ENCODE measurements at regions not wholly inside any gene's neighbourhood (a gene's known extent, or its start where the extent isn't known, plus 50 kb on each side); places are given as distances from the start of the nearest gene placed in this dataset.
"Not testable (repeated sequence)": the region's sequence is repeated elsewhere in the genome, so short reads cannot be mapped to it uniquely, and the experiment has no call there.

DNA sequence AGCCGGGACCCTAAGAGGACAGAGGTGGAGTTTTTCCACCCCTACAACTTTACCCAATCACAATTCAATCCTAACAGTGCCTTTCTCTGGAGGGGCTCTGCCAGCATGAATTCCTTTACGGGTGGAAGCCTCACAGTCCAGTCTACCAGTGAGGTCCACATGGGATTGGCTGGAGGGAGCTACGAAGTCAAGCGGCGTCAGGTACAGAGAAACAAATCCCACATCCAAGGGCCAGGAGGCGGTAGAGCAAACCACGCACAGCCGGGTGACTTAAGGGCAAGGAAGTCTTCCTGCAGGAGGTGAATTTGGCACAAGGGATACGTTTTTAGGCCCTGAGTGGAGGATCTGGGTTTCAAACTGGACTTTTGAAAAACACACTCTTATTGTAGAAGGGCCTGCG, 199.6 kb downstream of the UQCRFS1 start:
- no peak for DNase-seq (ENCODE audit: low read depth)

DNA sequence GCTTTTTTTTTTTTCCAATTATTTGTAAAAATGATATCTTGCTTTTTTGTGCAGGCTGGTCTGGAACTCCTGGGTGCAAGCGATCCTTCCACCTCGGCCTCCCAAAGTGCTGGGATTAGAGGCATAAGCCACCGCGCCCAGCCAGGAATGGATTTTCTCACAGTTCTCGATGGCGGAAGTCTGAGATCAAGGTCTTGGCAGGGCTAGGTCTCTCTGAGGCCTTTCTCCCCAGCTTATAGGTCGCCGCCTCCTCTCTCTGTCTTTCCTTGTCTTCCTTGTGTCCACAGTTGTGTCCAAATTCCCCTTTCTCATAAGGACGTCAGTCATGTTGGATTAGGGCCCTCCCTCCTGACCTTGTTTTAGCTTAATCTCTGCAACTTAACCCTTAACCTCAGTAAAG, 200.5 kb downstream of the UQCRFS1 start:
- DNase-seq (ENCODE audit: low read depth): no peak

DNA sequence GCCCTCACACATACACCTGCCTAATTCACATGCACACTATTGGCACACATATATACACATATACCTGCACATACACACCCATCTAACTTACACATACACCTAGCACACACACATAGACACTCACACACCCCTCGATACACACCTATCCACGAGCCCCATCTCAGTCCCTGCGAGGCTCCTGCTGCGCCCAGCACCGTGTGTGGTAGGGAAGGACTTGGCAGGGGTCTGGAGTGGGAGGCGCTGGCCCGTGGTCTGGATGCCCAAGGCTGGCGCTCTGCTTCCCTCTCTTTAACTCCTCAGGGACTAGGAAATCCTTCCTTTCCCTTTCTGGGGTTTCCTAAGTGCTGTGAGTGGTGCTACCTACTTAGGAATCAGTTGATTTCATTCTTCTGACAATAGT, 202.7 kb downstream of the UQCRFS1 start:
- no peak for DNase-seq (ENCODE audit: low read depth)

DNA sequence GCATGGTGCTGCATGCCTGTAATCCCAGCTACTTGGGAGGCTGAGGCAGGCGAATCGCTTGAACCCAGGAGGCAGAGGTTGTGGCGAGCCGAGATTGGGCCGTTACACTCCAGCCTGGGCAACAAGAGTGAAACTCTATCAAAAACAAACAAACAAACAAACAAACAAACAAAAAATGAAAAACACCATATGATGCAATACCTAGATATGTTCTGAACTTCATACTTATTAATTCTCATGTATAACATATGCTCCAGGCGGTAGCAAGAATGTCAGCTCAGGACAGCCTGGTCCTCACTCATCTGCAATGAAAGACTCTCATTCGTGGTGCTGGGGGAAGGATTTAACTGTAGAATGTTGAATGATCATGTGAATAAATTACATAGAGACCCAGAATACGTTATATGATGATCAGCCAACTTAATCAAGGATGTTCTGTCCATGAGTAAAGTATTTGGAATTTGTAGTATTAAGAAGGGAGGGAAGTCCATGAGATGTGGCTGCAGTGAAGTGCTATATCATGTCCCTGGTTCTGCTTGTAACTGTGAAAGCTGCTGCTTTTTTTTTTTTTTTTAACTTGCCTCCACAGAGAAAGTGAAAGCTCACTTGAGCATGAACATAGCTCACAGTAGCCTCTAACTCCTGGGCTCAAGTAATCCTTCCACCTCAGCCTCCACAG, 206.8 kb downstream of the UQCRFS1 start:
- DNase-seq (ENCODE audit: low read depth): no peak

DNA sequence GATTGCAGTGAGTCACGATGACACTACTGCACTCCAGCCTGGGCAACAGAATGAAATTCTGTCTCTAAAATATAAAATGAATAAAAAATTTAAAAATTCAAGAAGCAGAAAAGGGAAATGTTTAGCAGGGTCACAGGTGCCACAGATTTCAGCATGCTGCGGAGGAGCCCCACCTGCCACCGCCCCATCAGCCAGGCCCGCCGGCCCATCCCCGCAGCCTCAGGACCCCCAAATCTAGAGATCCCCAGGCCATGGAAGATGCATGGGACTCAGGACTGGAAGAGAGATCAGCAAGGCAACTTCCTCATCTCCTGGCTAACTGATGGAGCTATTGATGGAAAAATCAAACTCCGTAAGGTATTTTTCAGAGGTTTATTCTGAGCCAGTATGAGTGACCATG, 208.2 kb downstream of the UQCRFS1 start:
- no peak for DNase-seq (ENCODE audit: low read depth)

DNA sequence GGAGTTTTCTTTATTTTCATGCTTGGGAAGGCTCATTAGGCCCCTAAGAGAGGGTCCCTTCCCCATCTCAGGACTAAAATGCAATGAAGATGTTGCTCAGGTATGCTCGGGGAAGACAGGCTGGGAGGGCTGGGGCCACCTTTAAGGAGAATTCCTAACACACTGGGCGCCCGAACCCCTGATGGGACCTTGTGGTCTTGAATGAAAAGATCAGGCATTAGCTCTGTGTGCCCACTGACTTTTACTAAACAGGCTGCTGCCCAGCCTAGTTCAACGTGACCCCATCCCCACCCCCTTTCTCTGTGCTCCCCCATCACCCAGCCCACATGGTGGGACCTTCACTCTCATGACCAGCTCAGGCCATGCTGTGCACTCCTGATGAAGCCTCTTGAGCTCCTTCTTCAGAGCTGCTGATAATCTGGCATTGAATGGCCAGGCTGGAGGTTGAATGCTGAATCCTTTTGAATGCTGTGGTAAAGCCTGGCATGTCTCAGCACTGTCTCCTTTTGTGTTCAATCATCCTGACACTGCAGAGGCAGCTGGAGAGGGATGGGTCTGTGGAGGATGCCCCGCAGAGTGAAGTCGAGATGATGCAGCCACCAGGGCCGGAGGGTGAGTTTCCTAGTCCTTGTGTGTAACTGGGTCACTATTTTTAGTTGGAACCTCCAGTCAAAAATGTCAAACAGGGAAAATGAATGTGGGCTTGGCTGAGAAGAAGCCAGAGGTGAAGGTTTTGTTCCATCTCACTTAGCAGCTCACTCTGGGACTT, 209.1 kb downstream of the UQCRFS1 start:
- no peak for DNase-seq (ENCODE audit: low read depth)

DNA sequence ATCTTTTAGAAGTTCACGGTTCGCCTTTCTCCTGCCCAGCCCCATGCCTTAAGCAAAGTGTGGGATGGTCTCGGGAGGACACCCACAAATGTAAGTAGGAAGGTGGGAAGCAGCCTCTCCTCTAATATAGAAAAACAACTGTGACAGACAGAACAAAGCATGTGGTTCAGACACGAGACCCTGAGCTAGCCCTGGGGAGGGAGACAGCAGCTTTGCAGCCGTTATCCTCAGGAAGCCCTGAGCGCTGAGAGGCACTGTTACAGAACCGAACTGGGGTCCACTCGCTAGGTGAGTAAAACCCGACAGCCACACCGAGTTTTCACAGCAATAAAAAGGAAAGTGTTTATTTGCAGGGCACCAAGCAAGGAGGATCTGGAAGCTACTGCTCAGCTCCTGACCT, 210.6 kb downstream of the UQCRFS1 start:
- DNase-seq (ENCODE audit: low read depth): no peak

DNA sequence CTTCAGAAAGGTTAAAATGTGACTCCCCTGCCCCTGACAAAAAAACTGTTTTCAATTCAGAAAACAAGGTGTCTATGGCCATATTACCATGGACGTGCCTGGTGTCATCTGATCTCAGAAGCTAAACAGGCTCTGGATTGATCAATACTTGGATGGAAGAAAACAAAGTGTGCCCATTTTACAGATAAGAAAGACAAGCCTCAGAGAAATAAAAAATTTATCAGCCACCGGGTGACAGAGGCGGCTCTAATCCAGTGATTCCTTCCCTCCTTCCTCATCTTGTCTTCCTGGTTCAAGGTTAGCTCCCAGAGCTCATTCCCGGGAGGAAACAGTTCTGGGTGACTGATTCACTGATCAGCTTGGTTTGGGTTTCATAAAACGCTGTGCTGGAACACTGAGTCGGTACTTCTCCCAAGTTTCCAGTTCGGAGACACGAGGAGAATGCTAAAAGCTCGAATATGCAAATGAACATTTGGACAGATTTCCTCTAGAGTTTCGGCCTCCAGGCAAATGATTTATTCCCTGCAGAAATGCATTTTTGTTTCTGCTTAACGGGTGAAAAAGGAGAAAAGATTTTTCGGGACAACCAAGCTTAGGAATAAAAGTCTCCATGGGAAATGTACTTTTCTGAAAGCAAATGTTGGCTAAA, 211.2 kb downstream of the UQCRFS1 start:
- DNase-seq (ENCODE audit: low read depth): no peak

DNA sequence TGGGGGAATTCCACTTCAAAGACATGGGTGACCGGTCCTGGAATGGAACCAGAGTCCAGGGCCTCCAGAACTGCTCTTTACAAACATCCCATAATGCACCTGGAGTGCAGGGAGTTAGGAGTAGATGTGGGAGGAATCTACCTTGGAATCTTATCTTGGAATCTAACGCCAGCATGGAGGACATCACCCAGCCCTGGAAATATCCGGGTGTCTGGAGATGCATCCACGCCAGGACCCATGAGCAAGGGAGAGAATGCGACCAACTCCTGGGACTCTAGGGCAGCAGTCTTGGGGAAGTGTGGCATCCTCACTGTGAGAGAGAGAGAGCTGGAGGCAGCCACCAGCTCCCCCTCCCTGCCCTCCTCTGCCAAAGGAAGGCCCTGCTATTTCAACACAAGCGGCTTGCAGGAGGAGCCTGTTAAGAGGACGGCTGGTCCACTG, 211.8 kb downstream of the UQCRFS1 start:
- no peak for DNase-seq (ENCODE audit: low read depth)

DNA sequence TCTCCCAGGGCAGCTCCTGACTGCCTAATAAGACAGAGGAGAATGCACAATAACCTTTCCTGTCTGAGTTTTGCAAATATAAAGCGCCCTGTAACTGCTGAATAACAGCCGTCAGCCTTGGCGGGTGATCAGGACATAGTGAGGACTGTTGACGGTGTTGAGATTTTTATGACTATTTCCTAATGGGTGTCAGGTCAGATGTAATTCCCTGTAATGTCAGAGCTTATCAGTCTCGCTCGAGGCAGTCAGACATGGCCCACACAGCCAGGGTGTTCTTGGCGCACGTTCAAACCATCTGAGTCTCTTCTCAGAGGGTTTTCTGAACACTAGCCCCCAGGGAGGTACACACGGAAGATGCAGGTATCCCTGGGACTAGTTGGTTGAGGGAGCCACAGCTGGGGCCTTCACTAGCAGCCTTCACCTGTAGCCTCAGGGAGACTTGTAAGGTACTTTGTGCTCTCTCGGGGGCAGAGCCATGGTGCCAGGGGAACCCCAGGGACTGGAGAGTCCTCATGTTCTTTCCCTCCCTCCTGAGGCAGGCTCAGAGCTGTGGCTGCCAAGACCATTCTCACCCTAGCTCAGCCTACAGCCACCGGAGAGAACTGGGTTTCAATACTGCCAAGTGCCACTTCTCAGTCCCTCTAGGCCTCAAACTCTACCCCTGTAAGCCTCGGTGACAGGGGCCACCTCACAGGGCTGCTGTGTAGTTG, 213.1 kb downstream of the UQCRFS1 start:
- DNase-seq (ENCODE audit: low read depth): no peak

DNA sequence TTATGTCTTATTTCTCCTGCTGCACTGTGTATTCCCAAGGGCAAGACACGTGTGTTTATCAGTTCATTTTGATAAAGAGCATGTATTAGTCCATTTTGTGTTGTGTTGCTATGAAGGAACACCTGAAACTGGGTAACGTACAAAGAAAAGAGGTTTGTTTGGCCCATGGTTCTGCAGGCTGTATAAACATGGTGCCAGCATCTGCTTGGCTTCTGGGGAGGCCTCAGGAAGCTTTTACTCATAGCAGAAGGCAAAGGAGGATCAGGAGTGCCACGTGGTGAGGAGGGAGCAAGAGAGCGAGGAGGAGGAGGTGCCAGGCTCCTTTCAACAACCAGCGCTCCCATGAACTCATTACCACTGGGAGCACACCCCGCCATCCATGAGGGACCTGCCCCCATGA, 214.0 kb downstream of the UQCRFS1 start:
- DNase-seq (ENCODE audit: low read depth): no peak

DNA sequence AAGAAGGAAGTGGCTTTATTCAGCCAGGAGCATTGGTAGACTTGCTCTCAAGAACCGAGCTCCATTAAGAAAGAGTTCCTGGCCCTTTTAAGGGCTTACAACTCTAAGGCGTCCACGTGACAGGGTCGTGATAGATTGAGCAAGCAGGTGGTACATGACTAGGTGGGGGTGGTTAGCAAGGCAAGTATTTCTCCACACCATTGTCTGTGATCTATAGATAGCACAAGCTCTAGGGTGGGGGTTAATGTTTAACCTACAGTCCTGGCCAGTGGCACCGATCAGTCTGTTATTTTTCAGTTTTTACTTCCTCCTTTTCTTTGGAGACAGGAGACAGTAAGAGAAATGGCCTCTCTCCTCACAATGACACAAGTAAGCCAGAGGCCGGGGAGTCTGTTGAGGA, 215.1 kb downstream of the UQCRFS1 start:
- not testable (repeated sequence) for DNase-seq (ENCODE audit: low read depth)

DNA sequence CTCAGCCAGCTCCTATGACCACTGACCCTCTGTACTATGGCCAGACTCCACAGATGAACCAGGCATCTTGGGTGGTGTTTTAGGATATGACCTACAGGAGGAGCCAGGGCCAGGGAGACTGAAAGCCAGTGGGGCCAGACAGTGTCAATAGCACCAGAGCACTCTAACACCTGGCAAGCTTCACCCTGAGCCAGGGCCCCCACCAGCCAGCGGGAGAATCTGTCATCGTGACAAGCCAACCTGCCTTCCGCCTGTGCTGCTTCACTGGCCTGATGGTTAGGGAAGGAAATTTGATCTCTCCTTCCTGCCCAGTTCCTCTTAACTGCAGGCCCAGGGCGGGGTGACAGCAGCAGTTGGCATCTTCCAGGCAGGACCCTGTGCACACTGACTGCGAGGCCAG, 222.4 kb downstream of the UQCRFS1 start:
- no peak for DNase-seq (ENCODE audit: low read depth)

DNA sequence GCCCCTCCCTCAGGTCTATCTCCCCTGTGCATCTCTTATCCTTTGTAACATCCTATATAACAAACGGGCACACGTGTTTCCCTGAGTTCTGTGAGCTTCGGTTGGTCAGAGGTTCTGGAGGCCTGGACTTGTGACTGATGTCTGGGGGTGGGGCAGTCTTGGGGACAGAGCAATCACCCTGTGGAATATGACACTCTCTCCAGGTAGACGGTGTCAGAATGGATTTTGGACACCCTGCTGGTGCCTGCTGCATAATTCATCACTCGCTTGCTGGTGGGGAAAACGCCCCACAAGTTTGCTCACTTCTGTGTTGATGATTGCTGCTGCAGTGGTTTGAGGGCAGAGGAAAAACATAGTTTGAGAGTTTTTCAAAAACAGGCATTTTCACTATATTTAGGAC, 223.2 kb downstream of the UQCRFS1 start:
- DNase-seq (ENCODE audit: low read depth): no peak

DNA sequence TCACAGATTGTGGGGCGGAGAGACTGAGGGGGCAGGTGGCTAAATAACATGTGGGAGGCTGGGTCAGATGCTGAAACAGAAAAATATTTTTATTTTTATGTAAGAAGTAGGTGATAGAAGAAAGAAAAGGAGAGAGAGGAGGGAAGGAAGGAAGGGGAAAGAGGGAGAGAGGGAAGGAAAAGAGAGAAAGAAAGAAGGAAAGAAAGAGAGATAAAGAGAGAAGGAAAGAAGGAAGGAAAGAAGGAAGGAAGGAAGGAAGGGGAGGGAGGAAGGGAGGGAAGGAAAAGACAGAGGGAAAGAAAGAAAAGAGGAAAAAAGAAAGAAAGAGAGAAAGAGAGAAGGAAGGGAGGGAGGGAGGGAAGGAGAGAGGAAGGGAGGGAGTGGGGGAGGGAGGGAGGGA, 224.9 kb downstream of the UQCRFS1 start:
- no peak for DNase-seq (ENCODE audit: low read depth)

DNA sequence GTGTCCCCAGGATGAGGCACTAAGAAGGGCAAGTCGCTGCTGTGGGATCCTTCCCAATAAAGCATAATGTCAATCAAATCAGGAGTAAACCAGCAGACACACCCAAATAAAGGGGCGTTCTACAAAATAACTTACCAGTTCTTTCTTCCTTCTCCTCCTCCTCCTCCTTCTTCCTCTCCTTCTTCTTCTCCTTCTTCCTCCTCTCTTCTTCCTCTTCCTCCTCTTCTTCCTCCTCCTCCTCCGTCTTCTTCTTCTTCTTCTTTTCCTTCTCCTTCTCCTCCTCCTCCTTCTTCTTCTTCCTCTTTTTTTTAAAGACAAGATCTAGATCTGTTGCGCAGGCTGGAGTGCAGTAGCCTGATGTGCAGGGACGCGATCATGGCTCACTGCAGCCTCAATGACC, 225.8 kb downstream of the UQCRFS1 start:
- DNase-seq (ENCODE audit: low read depth): no peak

DNA sequence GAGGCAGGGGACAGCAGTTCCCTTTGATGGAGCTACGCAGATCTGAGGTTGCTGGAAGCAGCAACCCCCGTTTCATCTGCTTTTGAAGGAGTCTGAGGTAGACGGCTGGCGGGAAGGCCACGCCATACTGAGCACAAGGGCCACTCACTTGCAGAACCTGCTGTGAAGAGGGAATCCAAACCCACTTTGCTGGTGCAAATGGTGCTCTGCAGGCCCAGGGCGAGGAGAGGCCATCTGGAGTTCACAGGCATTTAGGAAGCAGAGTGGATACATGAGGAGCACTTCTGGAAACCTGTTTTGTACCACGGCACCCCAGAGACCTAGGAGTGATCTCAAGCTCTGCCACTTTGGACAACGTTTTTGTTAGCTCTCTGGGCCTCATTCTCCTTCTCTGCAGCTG, 227.8 kb downstream of the UQCRFS1 start:
- DNase-seq (ENCODE audit: low read depth): no peak

DNA sequence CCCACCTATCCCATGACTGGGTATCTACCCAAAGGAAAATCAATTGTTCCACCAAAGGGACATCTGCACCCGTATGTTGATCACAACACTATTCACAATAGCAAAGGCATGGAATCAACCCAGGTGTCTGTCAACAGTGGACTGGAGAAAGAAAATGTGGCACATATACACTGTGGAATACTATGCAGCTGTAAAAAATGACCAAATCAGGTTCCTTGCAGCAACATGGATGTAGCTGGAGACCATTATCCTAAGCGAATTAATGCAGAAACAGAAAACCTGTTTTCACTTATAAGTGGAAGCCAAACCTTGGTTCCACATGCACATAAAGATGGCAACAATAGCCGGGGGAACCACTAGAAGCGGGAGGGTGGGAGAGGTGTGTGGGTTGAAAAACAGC, 228.6 kb downstream of the UQCRFS1 start:
- no peak for DNase-seq (ENCODE audit: low read depth)

DNA sequence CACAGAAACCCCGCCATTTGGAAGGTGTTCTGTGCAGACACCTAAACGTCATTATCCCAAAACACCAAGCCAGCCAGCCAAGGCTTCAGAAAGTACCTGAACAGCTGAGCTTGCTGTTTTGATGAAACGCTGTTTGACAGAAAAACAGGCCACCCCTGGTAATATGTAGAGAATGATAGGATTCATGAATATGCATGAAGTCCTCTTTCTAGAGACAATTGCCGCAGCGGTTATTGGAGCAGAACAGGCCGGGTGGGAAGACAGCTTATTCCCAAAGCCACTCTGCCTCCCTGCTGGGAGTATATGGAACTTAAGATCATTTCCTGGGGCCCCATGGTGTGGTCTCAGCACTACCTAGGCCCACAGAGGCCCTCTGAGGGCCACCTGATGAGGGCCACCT, 229.5 kb downstream of the UQCRFS1 start:
- DNase-seq (ENCODE audit: low read depth): no peak

DNA sequence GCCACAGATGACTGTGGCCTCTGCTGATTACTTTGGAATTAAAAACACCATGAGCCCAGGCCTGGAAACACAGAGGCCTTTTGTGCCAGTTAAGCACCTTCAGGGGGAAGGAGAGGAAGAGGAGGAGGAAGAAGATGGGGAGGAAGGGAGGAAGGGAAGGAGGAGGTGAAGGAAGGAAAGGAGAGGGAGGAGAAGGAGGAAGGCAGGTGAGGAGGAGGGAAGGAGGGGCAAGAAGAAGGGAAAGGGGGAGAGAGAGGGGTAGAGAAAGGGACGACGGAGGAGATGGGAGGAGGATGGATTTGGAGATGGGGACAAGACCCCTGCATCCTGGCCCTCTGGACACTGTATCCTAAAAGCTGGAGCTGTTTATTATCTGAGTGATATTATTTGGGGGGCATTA, 231.0 kb downstream of the UQCRFS1 start:
- DNase-seq (ENCODE audit: low read depth): no peak

DNA sequence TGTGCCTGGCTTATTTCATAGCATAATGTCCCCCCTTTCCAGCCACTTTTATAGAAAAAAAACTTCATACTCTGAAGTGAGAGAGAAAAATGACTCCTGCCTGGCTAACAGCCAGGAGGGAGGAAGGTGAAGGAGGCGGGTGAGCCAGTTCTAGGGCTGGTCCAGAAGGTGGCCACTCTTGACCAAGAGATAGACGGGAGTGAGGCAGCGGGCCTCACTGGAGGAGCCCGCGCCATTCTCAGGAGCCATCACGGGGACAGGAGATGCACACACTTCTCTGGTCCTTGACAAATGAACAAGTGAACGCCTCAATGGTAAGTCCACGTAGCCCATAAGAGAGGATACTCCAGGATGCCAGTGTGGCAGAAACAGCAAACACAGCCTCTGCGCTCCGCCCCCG, 231.4 kb downstream of the UQCRFS1 start:
- DNase-seq (ENCODE audit: low read depth): no peak

DNA sequence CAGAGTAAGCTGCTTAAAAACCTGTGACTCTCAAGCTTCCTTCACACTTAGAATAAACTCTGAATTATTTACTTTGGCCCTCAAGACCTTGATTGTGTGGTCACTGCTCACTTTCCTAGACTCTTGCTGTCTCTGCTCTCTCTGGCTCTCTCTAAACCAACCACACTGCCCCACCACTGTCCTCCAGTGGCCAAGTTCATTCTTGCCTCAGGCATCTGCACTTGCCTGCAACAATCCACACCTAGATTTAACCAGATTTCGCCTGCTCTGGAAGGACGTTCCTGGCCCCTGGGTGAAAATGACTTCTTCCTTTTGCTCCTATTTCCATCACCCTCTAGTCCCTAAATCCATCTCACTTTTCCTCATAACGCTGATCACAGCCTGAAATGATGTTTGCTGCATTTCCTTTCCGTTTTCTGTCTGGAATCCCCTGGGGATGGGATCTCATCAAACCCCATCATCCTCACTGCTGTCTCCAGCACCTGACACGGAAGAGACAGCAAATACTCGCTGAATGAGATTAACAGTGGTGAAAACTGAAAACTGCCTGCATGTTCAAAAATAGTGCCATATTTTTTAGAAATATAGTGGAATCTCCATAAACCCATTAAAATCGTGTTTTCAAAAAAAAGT, 232.6 kb downstream of the UQCRFS1 start:
- DNase-seq (ENCODE audit: low read depth): no peak

All from stimulated activated CD8-positive, alpha-beta memory T cell treated with anti-CD3 and anti-CD28 coated beads, Interleukin-12 subunit alpha, Interleukin-12 subunit beta, amount 100 ng/mL, for 1 hour (primary cell).